ENCODE measurements at regions not wholly inside any gene's neighbourhood (a gene's known extent, or its start where the extent isn't known, plus 50 kb on each side); places are given as distances from the start of the nearest gene placed in this dataset.

- H3K27me3 ChIP-seq: no peaks in the 10 kb centered on the region
- WGBS, 2 donors: 94 to 96% methylated on average over 4 of the region's 4 CpGs
- no peak overlapping the region for H3K4me3 ChIP-seq (replicated peaks in 1 of 3)
- DNase-seq: no peak
- H3K4me1 ChIP-seq: no peaks in the 10 kb centered on the region
- H3K36me3 ChIP-seq: no peaks in the 10 kb centered on the region
- H3K27ac ChIP-seq: no peak overlapping the region
- intact Hi-C loops (cut with DNase I): no loop called here
- no peaks in the 10 kb centered on the region for H3K9me3 ChIP-seq
- no peak for TF ChIP-seq CTCF (IDR thresholded peaks at IDR 0.05)
- no peak for TF ChIP-seq POLR2A (IDR thresholded peaks at IDR 0.05)
These were observed 425.9 kb downstream of the TMEM135 start for GRCh38 chr11:87463486-87464102.

- DNase-seq: no peak
- intact Hi-C loops (cut with DNase I): no loop called here
- 83% methylated on average over 1 of the region's 1 CpG for WGBS, 2 donors
- no peaks in the 10 kb centered on the region for H3K36me3 ChIP-seq
- H3K27ac ChIP-seq: no peak overlapping the region
- TF ChIP-seq CTCF (IDR thresholded peaks at IDR 0.05) (no peak), POLR2A (IDR thresholded peaks at IDR 0.05) (no peak)
- H3K9me3 ChIP-seq: no peaks in the 10 kb centered on the region
- no peaks in the 10 kb centered on the region for H3K4me1 ChIP-seq
- H3K27me3 ChIP-seq: no peaks in the 10 kb centered on the region
- no peak overlapping the region for H3K4me3 ChIP-seq (replicated peaks in 1 of 3)
These were observed 424.4 kb downstream of the TMEM135 start for GRCh38 chr11:87462171-87462570.

GRCh38 chr11:87460842-87461637, 423.3 kb downstream of the TMEM135 start:
- 92 to 94% methylated on average over 4 of the region's 4 CpGs for WGBS, 2 donors
- no peaks in the 10 kb centered on the region for H3K36me3 ChIP-seq
- no peaks in the 10 kb centered on the region for H3K4me1 ChIP-seq
- intact Hi-C loops (cut with DNase I): no loop called here
- no peak overlapping the region for H3K27ac ChIP-seq
- DNase-seq: no peak
- no peaks in the 10 kb centered on the region for H3K9me3 ChIP-seq
- TF ChIP-seq CTCF (IDR thresholded peaks at IDR 0.05): no peak
- no peak for TF ChIP-seq POLR2A (IDR thresholded peaks at IDR 0.05)
- no peaks in the 10 kb centered on the region for H3K27me3 ChIP-seq
- no peak overlapping the region for H3K4me3 ChIP-seq (replicated peaks in 1 of 3)

GRCh38 chr11:87460279-87460678, 422.5 kb downstream of the TMEM135 start:
- intact Hi-C loops (cut with DNase I): no loop called here
- TF ChIP-seq POLR2A (IDR thresholded peaks at IDR 0.05) (no peak), CTCF (IDR thresholded peaks at IDR 0.05) (no peak)
- no peak overlapping the region for H3K27ac ChIP-seq
- no peak overlapping the region for H3K4me3 ChIP-seq (replicated peaks in 1 of 3)
- no peaks in the 10 kb centered on the region for H3K4me1 ChIP-seq
- DNase-seq: no peak
- no peaks in the 10 kb centered on the region for H3K9me3 ChIP-seq
- H3K36me3 ChIP-seq: no peaks in the 10 kb centered on the region
- H3K27me3 ChIP-seq: no peaks in the 10 kb centered on the region
- 74 to 76% methylated on average over 1 of the region's 1 CpG for WGBS, 2 donors

- TF ChIP-seq CTCF (IDR thresholded peaks at IDR 0.05): no peak
- no peak for TF ChIP-seq POLR2A (IDR thresholded peaks at IDR 0.05)
- WGBS, 2 donors: 95 to 97% methylated on average over 3 of the region's 3 CpGs
- DNase-seq: no peak
- Histone ChIP-seq H3K27ac (no peak overlapping the region), H3K4me1 (no peaks in the 10 kb centered on the region), H3K4me3 (replicated peaks in 1 of 3) (no peak overlapping the region), H3K36me3 (no peaks in the 10 kb centered on the region), H3K27me3 (no peaks in the 10 kb centered on the region), H3K9me3 (no peaks in the 10 kb centered on the region)
- intact Hi-C loops (cut with DNase I): no loop called here
These were observed 421.6 kb downstream of the TMEM135 start for GRCh38 chr11:87459351-87459750.
